Adrenal gland (tissue), 9 donors: ENCODE measurements at regions not wholly inside any gene's neighbourhood (a gene's known extent, or its start where the extent isn't known, plus 50 kb on each side); places are given as distances from the start of the nearest gene placed in this dataset.

Experiments
- DNase-seq, 7 donors: peaks; one replicate each; pipeline ENCODE4 v3.0.0-alpha.2; 2019 to 2020
- H3K27ac ChIP-seq, 5 donors: fragments of 200-600 bp; sonication (generic) in 4 of 5; 1 replicate in 3 of 5; 2 replicates in 2 of 5; pipeline versions ENCODE4 v1.5.1 to v1.8.0; 2016 to 2020; ENCODE audit warnings: mild to moderate bottlenecking in 1 of 5
- H3K27me3 ChIP-seq: fragments of 200-600 bp; 2 replicates; pipeline ENCODE4 v1.8.0; 2021
- H3K36me3 ChIP-seq, 2 donors: fragments of 200-600 bp; replicated peaks in 1 of 2; 1 replicate in 1 of 2; 2 replicates in 1 of 2; pipeline versions ENCODE4 v1.5.1 to v1.8.0; 2018 to 2022
- H3K4me1 ChIP-seq, 2 donors: fragments of 200-600 bp; replicated peaks in 1 of 2; 1 replicate in 1 of 2; 2 replicates in 1 of 2; pipeline versions ENCODE4 v1.5.1 to v1.8.0; 2018 to 2021
- H3K4me3 ChIP-seq, 4 donors: fragments of 200-600 bp; sonication (generic) in 3 of 4; one replicate each; pipeline ENCODE4 v1.5.1; 2016 to 2018
- H3K9me3 ChIP-seq, 3 donors: fragments of 200-600 bp; sonication (generic) in 1 of 3; replicated peaks in 1 of 3; 1 replicate in 2 of 3; 2 replicates in 1 of 3; pipeline versions ENCODE4 v1.5.1 to v1.8.0; 2016 to 2021
- POLR2A ChIP-seq, 2 donors: fragments of 450-650 bp; IDR thresholded peaks; one replicate each; pipeline ENCODE4 v1.6.1; 2017; ENCODE audit warnings: antibody characterized with exemption in 2 of 2, mild to moderate bottlenecking in 2 of 2, moderate library complexity in 1 of 2
- WGBS, 4 donors: extraction: QIAGEN DNeasy Blood & Tissue Kit in 2 of 4; methylation state at CpG; one replicate each; pipeline versions ENCODE4 v1.1.5 to v1.1.7; 2013 to 2017; 5-methylcytosine and 5-hydroxymethylcytosine counted together
- intact Hi-C, 2 donors: fragments of 100-400 bp; cut with DNase I; formaldehyde crosslinking; loops; one replicate each; pipeline versions ENCODE4 v1.14.1 to v1.15.0; 2022 to 2023
- TF ChIP-seq, protein P1 (sequence below), 6 experiments: fragments of 450-650 bp in 4 of 6; fragments of 200-600 bp in 2 of 6; sonication (generic) in 1 of 6; IDR thresholded peaks; 1 replicate in 5 of 6; 2 replicates in 1 of 6; pipeline versions ENCODE4 v1.5.1 to v1.8.0; 2016 to 2021; ENCODE audit warnings: antibody characterized with exemption in 6 of 6, mild to moderate bottlenecking in 2 of 6, moderate library complexity in 1 of 6
- donor health status: healthy with polysubstance abuse.
- donor health status: Bipolar disorder and iron deficiency.
- donor health status: DM: yes; HTN: yes; CAD: no.
- donor health status: DM: no; HTN: no; CAD: no.
- donor health status: DM: no; HTN: no; CAD: no.

GRCh38 chr2:181332044-181332605 lies 125.1 kb upstream of the ITGA4 start:
- Histone ChIP-seq H3K27ac (no peak overlapping the region), H3K36me3 (no peaks in the 10 kb centered on the region), H3K4me3 (no peak overlapping the region), H3K27me3 (no peaks in the 10 kb centered on the region), H3K4me1 (no peaks in the 10 kb centered on the region), H3K9me3 (no peaks in the 10 kb centered on the region)
- TF ChIP-seq POLR2A (IDR thresholded peaks at IDR 0.05), result no peak
- TF ChIP-seq, protein P1, sequence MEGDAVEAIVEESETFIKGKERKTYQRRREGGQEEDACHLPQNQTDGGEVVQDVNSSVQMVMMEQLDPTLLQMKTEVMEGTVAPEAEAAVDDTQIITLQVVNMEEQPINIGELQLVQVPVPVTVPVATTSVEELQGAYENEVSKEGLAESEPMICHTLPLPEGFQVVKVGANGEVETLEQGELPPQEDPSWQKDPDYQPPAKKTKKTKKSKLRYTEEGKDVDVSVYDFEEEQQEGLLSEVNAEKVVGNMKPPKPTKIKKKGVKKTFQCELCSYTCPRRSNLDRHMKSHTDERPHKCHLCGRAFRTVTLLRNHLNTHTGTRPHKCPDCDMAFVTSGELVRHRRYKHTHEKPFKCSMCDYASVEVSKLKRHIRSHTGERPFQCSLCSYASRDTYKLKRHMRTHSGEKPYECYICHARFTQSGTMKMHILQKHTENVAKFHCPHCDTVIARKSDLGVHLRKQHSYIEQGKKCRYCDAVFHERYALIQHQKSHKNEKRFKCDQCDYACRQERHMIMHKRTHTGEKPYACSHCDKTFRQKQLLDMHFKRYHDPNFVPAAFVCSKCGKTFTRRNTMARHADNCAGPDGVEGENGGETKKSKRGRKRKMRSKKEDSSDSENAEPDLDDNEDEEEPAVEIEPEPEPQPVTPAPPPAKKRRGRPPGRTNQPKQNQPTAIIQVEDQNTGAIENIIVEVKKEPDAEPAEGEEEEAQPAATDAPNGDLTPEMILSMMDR (IDR thresholded peaks at IDR 0.05), result no peak
- intact Hi-C loops, result no loop called here
- 52 to 65% (median 64%) methylated on average over 3 of the region's 3 CpGs for WGBS, 4 donors
- no peak for DNase-seq

DNA sequence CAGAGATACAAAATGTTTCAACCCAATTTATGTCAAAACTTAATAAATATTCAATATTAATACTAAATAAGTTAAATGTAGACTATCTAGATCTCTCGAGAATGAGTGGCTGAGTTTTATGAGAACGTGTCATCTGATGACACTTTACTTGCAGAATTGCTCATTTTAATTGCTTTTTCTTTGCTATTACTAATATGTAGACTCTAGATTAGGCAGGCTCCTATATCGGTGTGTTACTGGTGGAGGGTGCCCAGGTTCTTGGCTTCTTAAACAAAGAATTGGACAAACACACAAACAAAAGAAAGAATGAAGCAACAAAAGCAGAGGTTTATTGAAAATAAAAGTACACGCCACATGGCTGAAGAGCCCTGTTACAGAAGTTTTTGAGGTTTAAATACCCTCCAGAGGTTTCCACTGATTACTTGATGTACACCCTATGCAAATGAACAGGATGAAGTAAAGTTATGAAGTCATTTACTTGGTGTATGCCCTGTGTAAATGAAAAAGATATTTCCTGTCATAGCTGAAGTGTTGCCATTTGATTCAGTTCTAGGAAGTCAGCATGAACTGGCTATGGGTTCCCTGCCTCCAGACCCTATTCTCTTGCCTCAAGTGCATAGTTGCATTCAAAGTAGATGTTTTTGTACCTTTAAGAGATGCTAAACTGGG lies 122.9 kb upstream of the ITGA4 start:
- no peaks in the 10 kb centered on the region for H3K4me1 ChIP-seq
- DNase-seq, result no peak
- H3K27me3 ChIP-seq, result no peaks in the 10 kb centered on the region
- H3K4me3 ChIP-seq, result no peak overlapping the region
- H3K36me3 ChIP-seq, result no peaks in the 10 kb centered on the region
- intact Hi-C loops, result no loop called here
- H3K9me3 ChIP-seq, result no peaks in the 10 kb centered on the region
- WGBS, 4 donors, result 81 to 89% (median 85%) methylated on average over 4 of the region's 4 CpGs
- no peak overlapping the region for H3K27ac ChIP-seq
- TF ChIP-seq POLR2A (IDR thresholded peaks at IDR 0.05), result no peak
- TF ChIP-seq, protein P1 (IDR thresholded peaks at IDR 0.05), result no peak

- Histone ChIP-seq H3K27ac (no peak overlapping the region), H3K4me1 (no peaks in the 10 kb centered on the region), H3K27me3 (no peaks in the 10 kb centered on the region), H3K9me3 (no peaks in the 10 kb centered on the region), H3K36me3 (no peaks in the 10 kb centered on the region), H3K4me3 (no peak overlapping the region)
- intact Hi-C loops, result no loop called here
- no peak for DNase-seq
- 64 to 83% (median 76%) methylated on average over 1 of the region's 1 CpG for WGBS, 4 donors
- TF ChIP-seq, protein P1 (IDR thresholded peaks at IDR 0.05), result no peak
- TF ChIP-seq POLR2A (IDR thresholded peaks at IDR 0.05), result no peak
These were observed 116.3 kb upstream of the ITGA4 start for GRCh38 chr2:181340891-181341290.

GRCh38 chr2:181341855-181342600 lies 115.2 kb upstream of the ITGA4 start:
- no peak for TF ChIP-seq POLR2A (IDR thresholded peaks at IDR 0.05)
- TF ChIP-seq, protein P1 (IDR thresholded peaks at IDR 0.05), result no peak
- no peaks in the 10 kb centered on the region for H3K9me3 ChIP-seq
- intact Hi-C loops, result no loop called here
- 71 to 73% (median 72%) methylated on average over 2 of the region's 2 CpGs for WGBS, 4 donors
- H3K4me1 ChIP-seq, result no peaks in the 10 kb centered on the region
- no peaks in the 10 kb centered on the region for H3K36me3 ChIP-seq
- no peaks in the 10 kb centered on the region for H3K27me3 ChIP-seq
- no peak overlapping the region for H3K27ac ChIP-seq
- DNase-seq, result no peak
- no peak overlapping the region for H3K4me3 ChIP-seq
